SK-N-SH (cell line): ENCODE measurements at regions not wholly inside any gene's neighbourhood (a gene's known extent, or its start where the extent isn't known, plus 50 kb on each side); places are given as distances from the start of the nearest gene placed in this dataset.

Experiments
- CTCF ChIA-PET: fragments of 300-600, 350-600 bp; formaldehyde crosslinking; extraction: SDS; loops from one replicate; lab custom pipeline; 2021; lab: Yijun Ruan, JAX
- POLR2A ChIA-PET: fragments of 350-600 bp; sonication (Branson Sonifier 250); formaldehyde crosslinking; extraction: SDS; loops from one replicate; lab custom pipeline; 2020; ENCODE audit warnings: antibody characterized with exemption, inconsistent platforms; lab: Yijun Ruan, JAX
- DNase-seq: peaks from one replicate; pipeline ENCODE4 v3.0.0; 2012
- H2AFZ ChIP-seq: fragments of 200-600 bp; sonication (generic); 2 replicates; pipeline ENCODE4 v1.8.1; 2016; ENCODE audit warnings: antibody characterized with exemption, mild to moderate bottlenecking, low read depth
- H3F3A ChIP-seq: fragments of 200-600 bp; sonication (generic); replicated peaks from 2 replicates; pipeline ENCODE3; 2016; ENCODE audit warnings: antibody characterized with exemption, mild to moderate bottlenecking; ENCODE audit not compliant: insufficient read depth
- H3K27ac ChIP-seq, 2 experiments: fragments of 200-500 bp in 1 of 2; fragments of 200-600 bp in 1 of 2; sonication (Bioruptor generic) in 1 of 2; sonication (generic), shearing (Covaris generic) in 1 of 2; 2 replicates each; pipeline versions ENCODE4 v1.5.1 to v1.6.1; 2014 to 2016; ENCODE audit warnings: low read depth in 2 of 2, inconsistent platforms in 1 of 2, low read length in 1 of 2, mild to moderate bottlenecking in 1 of 2, mixed read lengths in 1 of 2
- H3K27me3 ChIP-seq: fragments of 200-600 bp; sonication (generic), shearing (Covaris generic); 2 replicates; pipeline ENCODE4 v1.6.1; 2016; ENCODE audit warnings: mixed run types; ENCODE audit not compliant: insufficient read depth
- H3K36me3 ChIP-seq, 2 experiments: fragments of 200-500 bp in 1 of 2; fragments of 200-600 bp in 1 of 2; sonication (Bioruptor generic) in 1 of 2; sonication (generic) in 1 of 2; replicated peaks in 1 of 2; 2 replicates each; pipeline versions ENCODE3 to v1.5.1; 2014 to 2016; ENCODE audit warnings: low read length in 1 of 2, mild to moderate bottlenecking in 1 of 2; ENCODE audit not compliant: insufficient read depth in 2 of 2, control insufficient read depth in 1 of 2
- H3K4me1 ChIP-seq, 2 experiments: fragments of 200-500 bp in 1 of 2; fragments of 200-600 bp in 1 of 2; sonication (Bioruptor generic) in 1 of 2; sonication (generic), shearing (Covaris generic) in 1 of 2; 2 replicates each; pipeline versions ENCODE4 v1.5.1 to v1.6.1; 2014 to 2016; ENCODE audit warnings: low read depth in 1 of 2, low read length in 1 of 2, mixed run types in 1 of 2; ENCODE audit not compliant: insufficient read depth in 2 of 2, control insufficient read depth in 1 of 2
- H3K4me2 ChIP-seq: fragments of 200-600 bp; sonication (generic), shearing (Covaris generic); 2 replicates; pipeline ENCODE4 v1.6.1; 2017; ENCODE audit warnings: mixed run types
- H3K4me3 ChIP-seq, 2 experiments: fragments of 200-500 bp in 1 of 2; fragments of 200-600 bp in 1 of 2; sonication (Bioruptor generic) in 1 of 2; sonication (generic), shearing (Covaris generic) in 1 of 2; 2 replicates each; pipeline versions ENCODE4 v1.5.1 to v1.8.1; 2014 to 2016; ENCODE audit warnings: low read depth in 2 of 2, inconsistent platforms in 1 of 2, low read length in 1 of 2, mild to moderate bottlenecking in 1 of 2, mixed read lengths in 1 of 2, moderate library complexity in 1 of 2
- H3K79me2 ChIP-seq: fragments of 200-600 bp; sonication (generic); 2 replicates; pipeline ENCODE4 v1.8.1; 2017; ENCODE audit warnings: mild to moderate bottlenecking; ENCODE audit not compliant: insufficient read depth
- H3K9ac ChIP-seq: fragments of 200-600 bp; sonication (generic); 2 replicates; pipeline ENCODE4 v1.6.1; 2017; ENCODE audit warnings: mixed run types
- H3K9me2 ChIP-seq: fragments of 200-600 bp; sonication (generic); 2 replicates; pipeline ENCODE4 v1.6.1; 2017; ENCODE audit warnings: mixed run types
- H3K9me3 ChIP-seq: fragments of 200-600 bp; sonication (generic); 2 replicates; pipeline ENCODE4 v1.6.1; 2017; ENCODE audit warnings: mixed run types, mild to moderate bottlenecking, moderate library complexity
- H4K20me1 ChIP-seq: fragments of 200-600 bp; sonication (generic); 2 replicates; pipeline ENCODE4 v1.6.1; 2017; ENCODE audit warnings: mild to moderate bottlenecking, mixed run types; ENCODE audit not compliant: insufficient read depth
- CHD2 ChIP-seq: fragments of 150-350 bp; IDR thresholded peaks from 2 replicates; pipeline ENCODE4 v1.6.1; 2018; ENCODE audit warnings: low read length; ENCODE audit not compliant: partially characterized antibody
- EP300 ChIP-seq, 2 experiments: IDR thresholded peaks; 2 replicates each; pipeline versions ENCODE4 v1.4.0 to v1.6.1; 2012; ENCODE audit warnings: borderline replicate concordance in 1 of 2, low read depth in 1 of 2, low read length in 1 of 2
- EZH2phosphoT487 ChIP-seq: fragments of 200-600 bp; sonication (generic); IDR thresholded peaks from 2 replicates; pipeline ENCODE4 v1.6.1; 2017; ENCODE audit warnings: low read depth, mixed run types, mild to moderate bottlenecking, antibody characterized with exemption, moderate library complexity, borderline replicate concordance
- FOXM1 ChIP-seq: IDR thresholded peaks from 2 replicates; pipeline ENCODE4 v1.4.0; 2012; ENCODE audit warnings: low read depth, mild to moderate bottlenecking
- GABPA ChIP-seq: IDR thresholded peaks from 2 replicates; pipeline ENCODE4 v1.4.0; 2012; ENCODE audit warnings: low read depth, mild to moderate bottlenecking
- GATA2 ChIP-seq: sonication (generic); formaldehyde crosslinking; IDR thresholded peaks from 2 replicates; pipeline ENCODE4 v1.5.0; 2020; ENCODE audit warnings: mild to moderate bottlenecking, missing genetic modification reagents
- JUND ChIP-seq: IDR thresholded peaks from 2 replicates; pipeline ENCODE4 v1.4.0; 2012
- MXI1 ChIP-seq: IDR thresholded peaks from 2 replicates; pipeline ENCODE4 v1.6.1; 2012; ENCODE audit warnings: mild to moderate bottlenecking, low read depth, low read length, improper control_type of control experiment
- NRF1 ChIP-seq: IDR thresholded peaks from 2 replicates; pipeline ENCODE4 v1.6.1; 2012; ENCODE audit warnings: low read depth, mild to moderate bottlenecking, low read length
- POLR2AphosphoS5 ChIP-seq: IDR thresholded peaks from 2 replicates; pipeline ENCODE4 v1.6.1; 2012; ENCODE audit warnings: low read depth, low read length
- RFX5 ChIP-seq: IDR thresholded peaks from 2 replicates; pipeline ENCODE4 v1.6.1; 2012; ENCODE audit warnings: mild to moderate bottlenecking, improper control_type of control experiment, low read length
- TAF1 ChIP-seq: IDR thresholded peaks from 2 replicates; pipeline ENCODE4 v1.6.1; 2012; ENCODE audit warnings: low read depth, mild to moderate bottlenecking, low read length, moderate library complexity, borderline replicate concordance
- TCF12 ChIP-seq: IDR thresholded peaks from 2 replicates; pipeline ENCODE4 v1.4.0; 2012
- WGBS: methylation state at CpG from one replicate; pipeline ENCODE4 v1.1.6; 2017; ENCODE audit warnings: low lambda C conversion rate; 5-methylcytosine and 5-hydroxymethylcytosine counted together
- TF ChIP-seq, protein P1 (sequence below): fragments of 200-600 bp; sonication (generic); IDR thresholded peaks from 2 replicates; pipeline ENCODE4 v1.6.1; 2017; ENCODE audit warnings: antibody characterized with exemption, mild to moderate bottlenecking, moderate library complexity
- TF ChIP-seq, protein P2 (sequence below): IDR thresholded peaks from 2 replicates; pipeline ENCODE4 v1.4.0; 2012; ENCODE audit warnings: low read depth
- TF ChIP-seq, protein P3 (sequence below): IDR thresholded peaks from 2 replicates; pipeline ENCODE4 v1.6.1; 2012; ENCODE audit warnings: mild to moderate bottlenecking, low read depth, low read length, moderate library complexity
- TF ChIP-seq, protein P4 (sequence below): IDR thresholded peaks from 2 replicates; pipeline ENCODE4 v1.4.0; 2012; ENCODE audit warnings: low read depth, borderline replicate concordance

DNA sequence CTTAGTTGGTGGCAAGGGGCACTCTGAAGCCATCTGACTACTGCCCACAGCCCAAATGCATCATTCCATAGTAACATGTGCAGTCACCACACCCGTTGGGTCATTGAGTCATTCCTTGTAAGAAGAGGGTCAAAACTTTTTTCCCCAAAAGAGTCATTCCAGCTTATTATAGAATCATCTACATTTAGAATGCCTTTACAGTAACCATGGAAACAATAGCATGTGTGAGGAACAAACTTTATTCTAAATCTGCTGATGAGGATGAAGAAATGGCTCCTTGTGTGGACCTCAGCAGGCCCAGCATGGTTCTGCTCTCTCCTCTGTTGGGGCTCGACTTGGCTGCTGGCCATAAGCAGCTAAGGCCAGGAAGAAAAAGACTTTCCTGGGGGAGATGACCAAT, 111.2 kb upstream of the PTPRT start:
- Histone ChIP-seq H4K20me1 (no peaks in the 10 kb centered on the region), H3F3A (no peaks in the 10 kb centered on the region), H3K9me2 (no peaks in the 10 kb centered on the region), H3K4me3 (no peak overlapping the region), H3K9me3 (no peaks in the 10 kb centered on the region), H3K27me3 (no peaks in the 10 kb centered on the region)
- TF ChIP-seq FOXM1 (no peak), NRF1 (no peak), TCF12 (no peak), MXI1 (no peak), CHD2 (no peak), EP300 (IDR thresholded peaks at IDR 0.05; ENCODE audit: borderline replicate concordance in 1 of 2, low read depth in 1 of 2, low read length in 1 of 2) (no peak), JUND (no peak), GATA2 (no peak)
- TF ChIP-seq, protein P1, sequence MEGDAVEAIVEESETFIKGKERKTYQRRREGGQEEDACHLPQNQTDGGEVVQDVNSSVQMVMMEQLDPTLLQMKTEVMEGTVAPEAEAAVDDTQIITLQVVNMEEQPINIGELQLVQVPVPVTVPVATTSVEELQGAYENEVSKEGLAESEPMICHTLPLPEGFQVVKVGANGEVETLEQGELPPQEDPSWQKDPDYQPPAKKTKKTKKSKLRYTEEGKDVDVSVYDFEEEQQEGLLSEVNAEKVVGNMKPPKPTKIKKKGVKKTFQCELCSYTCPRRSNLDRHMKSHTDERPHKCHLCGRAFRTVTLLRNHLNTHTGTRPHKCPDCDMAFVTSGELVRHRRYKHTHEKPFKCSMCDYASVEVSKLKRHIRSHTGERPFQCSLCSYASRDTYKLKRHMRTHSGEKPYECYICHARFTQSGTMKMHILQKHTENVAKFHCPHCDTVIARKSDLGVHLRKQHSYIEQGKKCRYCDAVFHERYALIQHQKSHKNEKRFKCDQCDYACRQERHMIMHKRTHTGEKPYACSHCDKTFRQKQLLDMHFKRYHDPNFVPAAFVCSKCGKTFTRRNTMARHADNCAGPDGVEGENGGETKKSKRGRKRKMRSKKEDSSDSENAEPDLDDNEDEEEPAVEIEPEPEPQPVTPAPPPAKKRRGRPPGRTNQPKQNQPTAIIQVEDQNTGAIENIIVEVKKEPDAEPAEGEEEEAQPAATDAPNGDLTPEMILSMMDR: no peak
- TF ChIP-seq, protein P2, sequence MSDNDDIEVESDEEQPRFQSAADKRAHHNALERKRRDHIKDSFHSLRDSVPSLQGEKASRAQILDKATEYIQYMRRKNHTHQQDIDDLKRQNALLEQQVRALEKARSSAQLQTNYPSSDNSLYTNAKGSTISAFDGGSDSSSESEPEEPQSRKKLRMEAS: no peak
- TF ChIP-seq, all 33 proteins: peak for 0
- H3K36me3 ChIP-seq: no peaks in the 10 kb centered on the region
- H3K4me2 ChIP-seq: no peak overlapping the region
- POLR2A ChIA-PET: no interaction called here
- CTCF ChIA-PET: no interaction called here
- H3K79me2 ChIP-seq: no peaks in the 10 kb centered on the region
- H3K4me1 ChIP-seq: no peaks in the 10 kb centered on the region
- 0% methylated on average over 2 of the region's 2 CpGs for WGBS
- H2AFZ ChIP-seq: no peak overlapping the region
- DNase-seq: no peak
- H3K27ac ChIP-seq: no peak overlapping the region
- no peak overlapping the region for H3K9ac ChIP-seq

DNA sequence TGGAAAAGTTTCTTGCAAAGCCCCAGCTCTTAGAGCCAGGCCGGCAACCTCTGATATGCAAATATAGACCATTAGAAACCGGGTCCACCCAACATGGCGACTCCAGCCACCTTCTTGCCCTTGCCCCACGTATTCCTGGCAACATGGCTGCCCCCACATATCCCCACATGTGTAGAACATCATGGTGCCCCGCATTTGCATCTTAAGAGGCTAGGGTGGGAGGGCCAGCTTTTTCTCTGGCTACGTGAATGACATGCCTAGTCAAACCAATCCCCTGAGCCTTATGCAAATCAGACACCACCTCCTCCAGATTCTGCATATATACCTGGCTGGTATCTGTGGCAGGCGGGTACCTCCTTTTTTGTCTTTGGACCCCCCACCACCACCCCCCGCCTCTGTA, 106.1 kb upstream of the PTPRT start:
- no peaks in the 10 kb centered on the region for H3F3A ChIP-seq
- no peak overlapping the region for H3K4me2 ChIP-seq
- TF ChIP-seq CHD2: no peak
- TF ChIP-seq GABPA: no peak
- TF ChIP-seq EZH2phosphoT487: no peak
- no peak for TF ChIP-seq POLR2AphosphoS5
- H3K4me1 ChIP-seq: no peaks in the 10 kb centered on the region
- no peak overlapping the region for H3K27ac ChIP-seq
- H3K27me3 ChIP-seq: no peaks in the 10 kb centered on the region
- ChIA-PET POLR2A (no interaction called here), CTCF (no interaction called here)
- H3K9ac ChIP-seq: no peak overlapping the region
- H2AFZ ChIP-seq: no peak overlapping the region
- no peaks in the 10 kb centered on the region for H4K20me1 ChIP-seq
- 34% methylated on average over 7 of the region's 8 CpGs for WGBS
- H3K79me2 ChIP-seq: no peaks in the 10 kb centered on the region
- no peaks in the 10 kb centered on the region for H3K9me2 ChIP-seq
- DNase-seq: no peak
- H3K4me3 ChIP-seq: no peak overlapping the region
- no peaks in the 10 kb centered on the region for H3K36me3 ChIP-seq
- H3K9me3 ChIP-seq: no peaks in the 10 kb centered on the region

DNA sequence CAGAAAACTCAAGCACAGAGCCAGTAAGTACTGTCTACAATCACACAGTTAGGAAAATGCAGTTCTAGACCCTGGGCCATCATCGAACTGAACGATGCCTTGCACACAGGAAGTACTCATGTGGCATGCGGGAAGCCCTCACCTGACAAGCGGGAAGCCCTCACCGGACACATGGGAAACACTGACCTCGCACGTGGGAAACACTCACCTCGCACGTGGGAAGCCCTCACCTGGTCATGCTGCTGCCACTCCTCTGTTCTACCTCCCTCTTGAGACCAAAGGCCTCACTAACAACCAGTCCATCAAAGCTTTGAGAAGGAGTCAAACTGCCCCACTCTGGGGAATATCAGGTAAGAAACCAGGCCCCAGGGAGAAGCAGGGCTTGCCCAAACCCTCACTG, 105.6 kb upstream of the PTPRT start:
- Histone ChIP-seq H3K9ac (no peak overlapping the region), H3F3A (no peaks in the 10 kb centered on the region), H3K9me2 (no peaks in the 10 kb centered on the region), H3K27ac (no peak overlapping the region), H3K27me3 (no peaks in the 10 kb centered on the region), H3K9me3 (no peaks in the 10 kb centered on the region), H3K79me2 (no peaks in the 10 kb centered on the region), H3K36me3 (no peaks in the 10 kb centered on the region), H3K4me1 (no peaks in the 10 kb centered on the region), H2AFZ (no peak overlapping the region), H3K4me2 (no peak overlapping the region), H3K4me3 (no peak overlapping the region), H4K20me1 (no peaks in the 10 kb centered on the region)
- POLR2A ChIA-PET: no interaction called here
- no peak for DNase-seq
- CTCF ChIA-PET: no interaction called here
- 51% methylated on average over 7 of the region's 9 CpGs for WGBS
- TF ChIP-seq, protein P3, sequence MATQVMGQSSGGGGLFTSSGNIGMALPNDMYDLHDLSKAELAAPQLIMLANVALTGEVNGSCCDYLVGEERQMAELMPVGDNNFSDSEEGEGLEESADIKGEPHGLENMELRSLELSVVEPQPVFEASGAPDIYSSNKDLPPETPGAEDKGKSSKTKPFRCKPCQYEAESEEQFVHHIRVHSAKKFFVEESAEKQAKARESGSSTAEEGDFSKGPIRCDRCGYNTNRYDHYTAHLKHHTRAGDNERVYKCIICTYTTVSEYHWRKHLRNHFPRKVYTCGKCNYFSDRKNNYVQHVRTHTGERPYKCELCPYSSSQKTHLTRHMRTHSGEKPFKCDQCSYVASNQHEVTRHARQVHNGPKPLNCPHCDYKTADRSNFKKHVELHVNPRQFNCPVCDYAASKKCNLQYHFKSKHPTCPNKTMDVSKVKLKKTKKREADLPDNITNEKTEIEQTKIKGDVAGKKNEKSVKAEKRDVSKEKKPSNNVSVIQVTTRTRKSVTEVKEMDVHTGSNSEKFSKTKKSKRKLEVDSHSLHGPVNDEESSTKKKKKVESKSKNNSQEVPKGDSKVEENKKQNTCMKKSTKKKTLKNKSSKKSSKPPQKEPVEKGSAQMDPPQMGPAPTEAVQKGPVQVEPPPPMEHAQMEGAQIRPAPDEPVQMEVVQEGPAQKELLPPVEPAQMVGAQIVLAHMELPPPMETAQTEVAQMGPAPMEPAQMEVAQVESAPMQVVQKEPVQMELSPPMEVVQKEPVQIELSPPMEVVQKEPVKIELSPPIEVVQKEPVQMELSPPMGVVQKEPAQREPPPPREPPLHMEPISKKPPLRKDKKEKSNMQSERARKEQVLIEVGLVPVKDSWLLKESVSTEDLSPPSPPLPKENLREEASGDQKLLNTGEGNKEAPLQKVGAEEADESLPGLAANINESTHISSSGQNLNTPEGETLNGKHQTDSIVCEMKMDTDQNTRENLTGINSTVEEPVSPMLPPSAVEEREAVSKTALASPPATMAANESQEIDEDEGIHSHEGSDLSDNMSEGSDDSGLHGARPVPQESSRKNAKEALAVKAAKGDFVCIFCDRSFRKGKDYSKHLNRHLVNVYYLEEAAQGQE: no peak
- no peak for TF ChIP-seq TAF1
- TF ChIP-seq RFX5: no peak
- TF ChIP-seq, protein P4, sequence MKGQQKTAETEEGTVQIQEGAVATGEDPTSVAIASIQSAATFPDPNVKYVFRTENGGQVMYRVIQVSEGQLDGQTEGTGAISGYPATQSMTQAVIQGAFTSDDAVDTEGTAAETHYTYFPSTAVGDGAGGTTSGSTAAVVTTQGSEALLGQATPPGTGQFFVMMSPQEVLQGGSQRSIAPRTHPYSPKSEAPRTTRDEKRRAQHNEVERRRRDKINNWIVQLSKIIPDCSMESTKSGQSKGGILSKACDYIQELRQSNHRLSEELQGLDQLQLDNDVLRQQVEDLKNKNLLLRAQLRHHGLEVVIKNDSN: no peak
- no peak for TF ChIP-seq FOXM1
